ENCODE measurements at regions not wholly inside any gene's neighbourhood (a gene's known extent, or its start where the extent isn't known, plus 50 kb on each side); places are given as distances from the start of the nearest gene placed in this dataset.

- Mint-ChIP-seq H3K4me1 (no peaks in the 10 kb centered on the region), H3K27ac (no peak overlapping the region), H3K36me3 (no peaks in the 10 kb centered on the region), H3K4me3 (no peak overlapping the region), H3K9me3 (no peaks in the 10 kb centered on the region), H3K27me3 (ENCODE audit: low read depth in 2 of 2) (no peaks in the 10 kb centered on the region)
- ATAC-seq (no peak), DNase-seq (no peak)
- intact Hi-C loops (cut with micrococcal nuclease), result no loop called here
- Histone ChIP-seq H3K36me3 (ENCODE audit: control insufficient read depth, insufficient read depth, low read length) (no peaks in the 10 kb centered on the region), H3K9me3 (ENCODE audit: control insufficient read depth, insufficient read depth, low read length) (no peaks in the 10 kb centered on the region), H3K27me3 (ENCODE audit: control insufficient read depth, insufficient read depth, low read length) (no peaks in the 10 kb centered on the region), H3K27ac (ENCODE audit: low read length) (no peak overlapping the region), H3K4me3 (ENCODE audit: low read length) (no peak overlapping the region), H3K4me1 (ENCODE audit: control insufficient read depth, insufficient read depth, low read length) (no peaks in the 10 kb centered on the region)
- 88% methylated on average over 10 of the region's 10 CpGs for WGBS (ENCODE audit: insufficient coverage)
- TF ChIP-seq CTCF (IDR thresholded peaks at IDR 0.05), result no peak
These were observed 182.2 kb upstream of the CPHXL start for GRCh38 chr16:75908331-75909117.

DNA sequence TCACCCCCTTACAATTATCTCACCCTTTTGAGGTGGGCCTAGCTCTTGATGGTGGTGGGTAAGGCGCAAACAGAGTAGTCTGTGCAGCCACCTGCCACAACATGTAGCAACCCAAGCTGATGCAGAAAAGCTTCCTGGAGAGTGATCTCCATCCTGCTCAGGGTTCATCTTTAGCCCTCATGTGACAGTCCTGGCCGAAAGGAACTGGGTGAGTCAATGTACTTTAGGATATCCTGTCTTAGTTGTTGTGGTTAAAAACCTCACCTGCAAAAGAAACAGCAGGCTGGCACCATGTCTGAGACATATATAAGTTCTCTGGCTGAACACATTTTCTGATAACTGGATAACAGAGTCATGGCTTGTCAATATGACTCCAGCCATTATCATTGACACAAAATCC, 183.5 kb upstream of the CPHXL start:
- 50% methylated on average over 2 of the region's 2 CpGs for WGBS (ENCODE audit: insufficient coverage)
- Mint-ChIP-seq H3K4me3 (no peak overlapping the region), H3K4me1 (no peaks in the 10 kb centered on the region), H3K27ac (no peak overlapping the region), H3K36me3 (no peaks in the 10 kb centered on the region), H3K9me3 (peaks cover 0 to 2% of the 10 kb centered on the region in 2 donors), H3K27me3 (ENCODE audit: low read depth in 2 of 2) (no peaks in the 10 kb centered on the region)
- ATAC-seq (no peak), DNase-seq (no peak)
- no peaks in the 10 kb centered on the region for H3K36me3 ChIP-seq (ENCODE audit: control insufficient read depth, insufficient read depth, low read length)
- no peaks in the 10 kb centered on the region for H3K4me1 ChIP-seq (ENCODE audit: control insufficient read depth, insufficient read depth, low read length)
- no peaks in the 10 kb centered on the region for H3K27me3 ChIP-seq (ENCODE audit: control insufficient read depth, insufficient read depth, low read length)
- intact Hi-C loops (cut with micrococcal nuclease), result no loop called here
- no peak overlapping the region for H3K27ac ChIP-seq (ENCODE audit: low read length)
- no peak for TF ChIP-seq CTCF (IDR thresholded peaks at IDR 0.05)
- no peaks in the 10 kb centered on the region for H3K9me3 ChIP-seq (ENCODE audit: control insufficient read depth, insufficient read depth, low read length)
- H3K4me3 ChIP-seq (ENCODE audit: low read length), result no peak overlapping the region

GRCh38 chr16:75911896-75912295, 185.6 kb upstream of the CPHXL start:
- peaks cover 0 to 2% of the 10 kb centered on the region in 2 donors for H3K9me3 Mint-ChIP-seq
- H3K4me1 ChIP-seq (ENCODE audit: control insufficient read depth, insufficient read depth, low read length), result no peaks in the 10 kb centered on the region
- no peaks in the 10 kb centered on the region for H3K36me3 ChIP-seq (ENCODE audit: control insufficient read depth, insufficient read depth, low read length)
- no peak overlapping the region for H3K27ac Mint-ChIP-seq
- DNase-seq, result no peak
- H3K27me3 Mint-ChIP-seq (ENCODE audit: low read depth in 2 of 2), result no peaks in the 10 kb centered on the region
- no peaks in the 10 kb centered on the region for H3K27me3 ChIP-seq (ENCODE audit: control insufficient read depth, insufficient read depth, low read length)
- no peak overlapping the region for H3K4me3 ChIP-seq (ENCODE audit: low read length)
- H3K36me3 Mint-ChIP-seq, result no peaks in the 10 kb centered on the region
- H3K27ac ChIP-seq (ENCODE audit: low read length), result no peak overlapping the region
- intact Hi-C loops (cut with micrococcal nuclease), result no loop called here
- WGBS (ENCODE audit: insufficient coverage), result 92% methylated on average over 3 of the region's 3 CpGs
- no peaks in the 10 kb centered on the region for H3K9me3 ChIP-seq (ENCODE audit: control insufficient read depth, insufficient read depth, low read length)
- H3K4me3 Mint-ChIP-seq, result no peak overlapping the region
- H3K4me1 Mint-ChIP-seq, result no peaks in the 10 kb centered on the region
- ATAC-seq, result no peak
- TF ChIP-seq CTCF (IDR thresholded peaks at IDR 0.05), result no peak

- intact Hi-C loops (cut with micrococcal nuclease), result no loop called here
- no peaks in the 10 kb centered on the region for H3K9me3 ChIP-seq (ENCODE audit: control insufficient read depth, insufficient read depth, low read length)
- WGBS (ENCODE audit: insufficient coverage), result no CpG with 5 or more reads among the region's 1 CpG
- H3K4me3 ChIP-seq (ENCODE audit: low read length), result no peak overlapping the region
- Mint-ChIP-seq H3K36me3 (no peaks in the 10 kb centered on the region), H3K27me3 (ENCODE audit: low read depth in 2 of 2) (no peaks in the 10 kb centered on the region), H3K4me3 (no peak overlapping the region), H3K4me1 (no peaks in the 10 kb centered on the region), H3K27ac (no peak overlapping the region), H3K9me3 (peaks cover 0 to 4% of the 10 kb centered on the region in 2 donors)
- DNase-seq, result no peak
- TF ChIP-seq CTCF (IDR thresholded peaks at IDR 0.05), result no peak
- no peaks in the 10 kb centered on the region for H3K36me3 ChIP-seq (ENCODE audit: control insufficient read depth, insufficient read depth, low read length)
- no peaks in the 10 kb centered on the region for H3K27me3 ChIP-seq (ENCODE audit: control insufficient read depth, insufficient read depth, low read length)
- no peak overlapping the region for H3K27ac ChIP-seq (ENCODE audit: low read length)
- ATAC-seq, result no peak
- H3K4me1 ChIP-seq (ENCODE audit: control insufficient read depth, insufficient read depth, low read length), result no peaks in the 10 kb centered on the region
These were observed 187.7 kb upstream of the CPHXL start for GRCh38 chr16:75913958-75914357.

All from natural killer cell (primary cell).